HT-29 (cell line): ENCODE measurements at regions not wholly inside any gene's neighbourhood (a gene's known extent, or its start where the extent isn't known, plus 50 kb on each side); places are given as distances from the start of the nearest gene placed in this dataset.

Experiments used
- DNase-seq: peaks from one replicate; pipeline ENCODE4 v3.0.0-alpha.2; 2015; ENCODE audit warnings: low spot score

DNA sequence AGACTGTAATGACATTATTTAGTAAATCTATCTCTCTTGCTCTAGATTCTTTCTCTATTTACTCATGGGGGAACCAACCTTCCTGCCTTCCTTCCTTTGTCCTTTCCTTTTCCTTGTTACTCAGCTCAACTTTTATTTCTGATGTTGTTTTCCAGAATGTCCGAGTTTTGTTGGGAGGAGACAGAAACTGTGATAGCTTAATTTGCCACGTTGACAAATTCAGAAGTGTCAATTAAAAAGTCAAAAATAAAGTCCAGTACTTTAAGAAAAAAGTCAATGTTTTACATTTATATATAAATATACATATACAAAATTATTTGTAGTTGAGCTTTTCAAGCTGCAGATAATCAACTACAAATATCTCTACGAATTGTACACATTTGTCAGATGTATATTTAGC lies 1187.7 kb downstream of the ADGRL3 start:
- DNase-seq, result no peak

DNA sequence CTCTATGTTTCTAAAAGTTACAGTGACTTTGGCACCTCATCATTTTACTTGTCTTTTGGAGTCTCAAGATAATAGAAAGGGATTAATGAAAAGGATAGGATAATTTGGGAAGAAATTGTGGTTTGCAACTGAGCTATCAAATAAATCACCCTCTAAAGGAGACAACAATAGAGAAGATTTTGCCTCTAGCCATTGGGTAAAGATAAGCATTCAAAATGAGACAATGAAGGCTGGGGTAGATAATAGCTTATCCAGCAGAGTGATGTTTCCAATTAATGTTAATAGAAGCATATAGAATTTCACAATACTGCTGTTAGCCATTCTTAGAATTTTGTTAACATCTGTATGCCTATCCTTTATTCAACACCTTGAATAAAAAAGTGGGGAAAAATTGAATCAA lies 1177.6 kb downstream of the ADGRL3 start:
- no peak for DNase-seq

DNA sequence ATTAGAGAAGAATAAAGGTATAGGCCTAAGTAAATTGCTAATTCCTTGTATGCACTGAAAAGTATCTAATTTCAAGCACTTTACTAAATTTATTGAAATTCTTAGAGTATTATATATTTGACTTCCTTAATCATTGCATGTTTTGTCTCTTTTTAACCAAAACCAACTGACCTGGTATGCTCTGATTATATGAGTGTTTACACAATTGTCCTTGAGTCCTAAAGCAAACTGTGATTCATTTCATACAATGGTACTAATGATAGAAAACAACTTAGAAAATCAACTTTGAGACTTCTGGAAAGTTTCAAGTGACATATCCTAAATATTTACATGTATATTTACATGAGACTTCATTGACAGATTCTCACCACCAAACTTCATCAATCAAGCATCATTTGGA lies 1177.1 kb downstream of the ADGRL3 start:
- no peak for DNase-seq

DNA sequence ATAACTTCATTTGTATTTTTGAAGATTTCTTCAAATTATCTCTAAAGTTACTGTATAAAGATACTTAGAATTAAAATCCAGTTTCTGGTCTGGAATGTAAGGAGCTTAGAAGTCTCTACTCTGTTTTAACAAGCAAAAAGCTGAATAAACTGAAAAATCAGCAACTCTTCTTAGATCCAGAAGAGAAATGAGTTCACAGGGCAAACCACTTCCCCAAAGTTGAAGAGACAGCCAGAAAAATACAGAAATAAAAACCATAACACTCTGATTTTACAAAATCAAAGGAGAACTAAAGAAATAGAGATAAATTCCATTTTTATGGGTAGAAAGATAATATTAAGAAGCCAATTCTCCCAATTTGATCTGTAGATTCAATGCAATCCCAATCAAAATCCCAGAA lies 1166.8 kb downstream of the ADGRL3 start:
- DNase-seq, result no peak

DNA sequence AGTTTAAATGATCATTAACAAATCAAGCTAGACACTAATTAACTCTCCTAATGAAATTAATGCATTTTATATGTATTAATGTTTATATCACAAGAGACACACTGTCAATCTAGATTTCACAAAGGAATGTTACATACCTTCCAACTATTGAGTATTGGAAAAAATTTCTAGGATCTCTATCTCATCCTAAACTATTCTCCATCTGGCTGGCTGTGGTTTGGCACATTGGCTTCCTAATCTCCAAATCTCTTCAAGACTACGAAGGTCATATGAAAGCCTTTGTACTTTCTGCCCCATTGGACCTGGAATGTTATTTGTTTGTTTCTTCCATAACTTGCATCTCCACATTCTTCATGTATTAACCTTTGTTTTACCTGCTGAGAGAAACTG lies 1160.0 kb downstream of the ADGRL3 start:
- peak; percentile 8 for DNase-seq

DNA sequence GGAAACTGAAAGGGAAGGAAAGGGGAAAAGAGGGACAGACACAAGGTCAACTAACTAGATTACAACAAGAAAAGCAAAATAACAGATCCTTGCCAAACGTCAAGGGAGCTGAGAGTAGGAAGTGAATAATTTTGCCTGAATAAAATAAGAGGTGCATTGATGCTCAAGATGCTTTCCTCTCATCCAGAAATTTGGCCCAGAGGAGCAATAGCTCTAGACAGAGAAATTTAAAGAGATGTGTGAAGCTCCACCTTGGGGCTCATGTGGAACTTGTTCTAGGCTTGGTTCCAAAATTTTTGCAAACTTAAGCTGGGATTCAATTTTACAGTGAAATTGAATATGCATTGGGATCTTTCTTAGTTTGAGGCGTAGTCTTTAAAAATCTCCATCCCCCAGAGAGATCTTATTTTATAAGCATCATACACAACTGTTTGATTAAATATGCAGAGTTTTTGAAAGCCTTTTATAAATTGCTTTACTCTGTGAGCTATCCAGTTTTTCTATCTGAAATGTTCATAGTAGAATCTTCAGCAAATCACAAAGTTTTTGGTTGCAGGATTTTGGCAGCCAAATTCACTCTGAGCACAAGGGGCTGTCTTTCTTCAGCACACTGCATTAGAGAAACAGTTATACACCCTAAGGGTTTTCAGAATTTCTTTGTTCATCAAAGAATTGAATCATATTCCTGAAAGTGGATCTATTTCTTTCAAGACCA lies 1159.5 kb downstream of the ADGRL3 start:
- DNase-seq, result no peak

DNA sequence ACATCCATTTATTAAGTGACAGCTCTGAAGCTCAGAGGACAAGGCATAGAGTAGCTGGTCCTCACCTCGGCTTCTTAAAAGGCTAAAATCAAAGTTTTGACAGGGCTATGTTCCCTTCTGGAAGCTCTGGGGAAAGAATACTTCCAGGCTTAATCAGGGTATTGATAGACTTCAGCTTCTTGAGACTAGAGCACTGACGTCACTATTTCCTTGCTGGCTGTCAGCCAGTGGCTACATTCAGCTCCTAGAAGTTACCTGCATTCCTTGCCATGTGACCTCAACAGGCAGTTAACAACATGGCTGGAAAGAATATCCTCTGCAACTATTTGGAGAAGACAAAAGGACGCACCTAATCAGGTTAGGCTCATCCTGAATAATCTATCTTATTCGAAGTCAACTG lies 1144.8 kb downstream of the ADGRL3 start:
- DNase-seq, result no peak

DNA sequence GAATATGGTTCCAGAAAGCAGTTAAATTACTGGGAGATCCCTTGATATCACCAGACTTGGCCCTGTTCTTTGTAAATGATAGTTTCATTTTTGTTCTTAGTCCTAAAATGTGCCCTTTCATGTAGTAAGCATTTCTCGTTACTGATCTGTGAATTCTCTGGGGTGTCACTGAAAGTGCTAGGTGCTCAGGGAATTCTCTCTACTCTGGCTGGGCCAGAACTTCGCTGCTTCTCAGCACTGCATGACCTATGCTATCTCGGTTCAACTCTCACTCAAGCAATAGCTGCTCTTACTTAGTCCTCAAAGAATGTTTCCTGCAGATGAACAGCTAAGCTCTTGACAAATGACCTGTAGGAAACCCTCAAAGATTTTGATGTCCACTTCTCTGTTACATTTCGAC lies 1144.3 kb downstream of the ADGRL3 start:
- DNase-seq, result no peak

DNA sequence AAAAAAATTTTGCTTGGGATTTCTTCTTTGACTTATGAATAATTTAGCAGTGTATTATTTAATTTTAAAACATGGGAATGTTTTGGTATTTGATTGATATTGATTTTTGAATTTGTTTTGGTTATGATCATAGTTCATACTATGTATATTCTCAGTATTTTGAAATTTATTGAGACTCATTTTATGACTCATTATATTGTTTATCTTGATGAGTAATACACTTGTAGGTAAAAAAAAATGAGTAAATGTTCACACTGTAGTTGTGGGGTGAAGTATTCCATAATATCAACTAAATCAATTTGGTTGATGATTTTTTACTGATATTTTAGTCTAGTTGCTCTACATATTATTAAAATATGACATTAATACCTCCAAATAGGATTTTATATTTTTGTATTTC lies 1142.2 kb downstream of the ADGRL3 start:
- no peak for DNase-seq

DNA sequence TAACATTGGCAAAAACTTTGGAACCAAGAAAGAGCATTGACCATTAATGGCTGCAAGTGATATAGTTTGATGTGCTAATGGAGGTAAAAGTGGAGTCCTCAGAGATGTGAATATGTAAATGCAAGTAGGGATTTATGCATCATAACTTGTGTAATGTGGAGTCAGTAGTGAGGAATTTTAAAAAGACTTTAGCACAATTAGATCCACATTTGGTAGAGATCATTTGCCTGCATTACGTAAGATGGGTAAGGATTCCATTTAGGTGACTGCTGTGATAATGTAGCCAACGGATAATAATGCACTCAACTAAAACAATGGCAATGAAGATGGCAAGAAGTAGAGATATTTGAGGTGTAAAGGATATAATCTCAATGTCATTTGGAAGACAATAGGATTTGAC lies 1128.4 kb downstream of the ADGRL3 start:
- no peak for DNase-seq

DNA sequence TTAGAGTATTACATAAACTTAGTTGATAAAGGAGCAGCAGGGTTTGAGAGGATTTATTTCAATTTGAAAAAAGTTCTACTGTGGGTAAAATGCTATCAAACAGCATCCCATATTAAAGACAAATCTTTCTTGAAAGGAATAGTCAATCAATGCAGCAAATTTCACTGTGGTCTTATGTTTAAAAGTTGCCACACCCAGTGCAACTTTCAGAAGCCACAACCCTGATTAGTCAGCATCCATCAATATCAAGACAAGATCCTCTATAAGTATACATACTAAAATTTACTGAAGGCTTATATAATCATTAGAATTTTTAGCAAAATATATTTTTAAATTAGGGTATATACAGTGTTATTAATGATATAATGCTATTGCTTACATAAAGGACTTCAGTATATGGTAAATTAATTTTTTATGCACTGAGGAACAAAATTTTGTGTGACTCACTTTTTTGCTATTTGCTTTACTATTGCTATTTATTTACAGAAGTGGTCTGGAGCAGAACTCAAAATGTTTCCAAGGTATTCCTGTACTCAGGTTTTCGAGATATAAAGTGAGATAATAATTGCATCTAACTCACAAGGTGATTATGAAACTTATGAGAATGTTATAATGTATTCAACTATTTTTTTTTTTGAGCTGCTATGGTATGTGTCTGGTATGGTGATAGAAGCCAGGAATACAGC lies 1127.6 kb downstream of the ADGRL3 start:
- no peak for DNase-seq

DNA sequence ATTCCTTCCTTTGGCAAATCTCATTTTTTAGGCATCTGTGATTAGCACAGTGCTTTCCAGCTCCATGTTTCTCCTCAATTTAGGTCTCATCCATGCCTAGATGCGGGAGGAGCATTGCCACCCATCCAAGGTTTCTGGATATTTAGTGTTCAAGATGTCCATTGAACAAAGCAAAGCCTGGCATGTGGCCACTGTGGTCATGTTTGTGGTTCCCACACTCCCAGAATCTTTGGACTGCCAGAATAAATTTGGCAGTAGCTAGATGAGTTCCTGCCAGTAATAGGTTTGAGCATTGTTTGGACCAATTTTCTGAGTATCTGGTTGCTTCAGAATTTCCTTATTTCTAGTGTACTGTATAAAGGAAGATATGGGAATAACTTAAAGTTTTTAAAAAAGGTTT lies 1124.1 kb downstream of the ADGRL3 start:
- DNase-seq, result no peak

DNA sequence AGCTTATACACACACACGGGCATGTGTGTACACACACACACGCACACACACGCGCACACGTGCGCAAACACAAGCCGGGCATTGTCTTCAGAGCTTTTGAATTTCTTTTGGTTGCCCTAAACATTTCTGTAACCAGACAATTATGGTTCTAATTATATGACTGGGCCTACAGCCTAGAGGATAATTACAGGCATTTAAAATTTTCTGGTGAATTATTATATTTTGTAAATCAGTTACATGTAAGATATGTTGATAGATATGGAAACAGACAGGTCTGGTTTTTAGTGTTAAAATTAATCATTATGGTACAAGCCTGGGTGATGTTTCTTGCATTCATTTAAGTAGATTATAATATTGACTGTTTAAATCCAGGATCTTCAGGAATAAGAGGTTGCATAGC lies 1120.5 kb downstream of the ADGRL3 start:
- DNase-seq, result no peak

DNA sequence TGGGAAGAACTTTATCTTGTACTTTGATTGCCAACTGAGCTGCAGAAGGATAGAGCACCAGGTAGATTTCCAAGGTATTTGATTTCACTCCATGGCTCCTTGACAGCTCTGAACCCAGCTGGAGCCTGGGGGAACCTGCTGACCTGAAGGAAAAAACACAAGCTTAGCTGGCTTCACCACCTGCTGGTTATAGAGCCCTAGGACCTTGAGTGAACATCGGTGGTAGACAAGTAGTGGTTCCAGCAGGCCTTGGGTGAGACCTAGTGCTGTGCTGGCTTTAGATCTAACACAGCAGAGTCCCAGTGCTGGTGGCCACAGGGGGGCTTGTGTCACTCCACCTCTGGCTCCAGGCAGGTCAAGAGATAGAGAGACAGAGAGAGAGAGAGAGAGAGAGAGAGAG lies 1102.6 kb downstream of the ADGRL3 start:
- DNase-seq, result no peak

DNA sequence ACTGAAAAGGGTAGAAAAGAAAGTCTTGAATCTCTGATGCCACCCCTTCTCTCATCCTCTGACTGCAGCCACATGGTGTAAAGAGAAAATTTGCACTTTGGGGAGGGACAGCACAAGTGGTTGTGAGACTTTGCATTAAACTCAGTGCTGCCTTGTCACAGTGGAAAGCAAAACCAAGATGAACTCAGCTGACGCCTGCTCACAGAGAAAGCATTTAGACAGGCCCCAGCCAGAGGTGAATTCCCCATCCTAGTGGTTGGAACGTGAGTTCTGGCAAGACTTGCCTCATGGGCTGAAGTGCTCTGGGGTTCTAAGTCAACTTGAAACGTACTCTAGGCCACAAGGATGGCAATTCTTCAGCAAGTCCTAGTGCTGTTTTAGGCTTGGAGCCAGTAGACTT lies 1101.4 kb downstream of the ADGRL3 start:
- DNase-seq, result no peak

DNA sequence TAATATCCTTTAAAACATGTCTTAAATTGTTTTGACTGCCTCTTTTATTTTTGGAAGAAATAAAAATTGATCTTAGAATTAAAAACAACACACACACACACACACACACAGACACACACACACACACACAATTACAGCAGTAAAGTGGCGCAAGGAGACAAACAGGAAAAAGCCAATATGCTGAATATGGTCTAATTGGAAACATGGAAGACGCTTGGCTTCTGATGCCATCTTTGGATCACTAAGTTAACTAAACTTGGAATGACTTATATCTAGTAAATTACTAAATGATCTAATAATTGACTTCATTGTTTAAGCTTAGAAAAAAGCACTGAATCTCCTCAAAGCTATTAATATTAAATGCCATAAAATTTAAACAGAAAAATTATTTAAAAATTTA lies 1093.4 kb downstream of the ADGRL3 start:
- DNase-seq, result no peak

DNA sequence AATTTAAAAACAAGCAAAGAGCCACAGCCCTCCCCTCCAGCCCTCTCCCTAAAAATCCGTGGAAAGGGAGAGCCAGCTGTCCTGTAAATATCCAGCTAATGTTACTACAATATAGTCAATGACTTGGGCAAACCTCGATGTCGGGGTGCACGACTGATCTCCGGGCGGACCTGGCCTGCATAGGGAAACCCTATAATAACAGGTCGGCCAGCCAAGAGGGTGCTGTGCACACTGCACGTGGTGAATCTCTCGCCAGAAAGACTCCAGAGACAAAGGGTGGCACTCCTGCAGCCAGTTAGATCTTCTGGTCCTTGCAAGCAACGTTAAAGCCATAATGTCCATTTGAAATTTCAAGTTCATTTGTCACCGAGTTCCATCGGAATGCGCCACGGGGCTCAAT lies 1092.8 kb downstream of the ADGRL3 start:
- no peak for DNase-seq

DNA sequence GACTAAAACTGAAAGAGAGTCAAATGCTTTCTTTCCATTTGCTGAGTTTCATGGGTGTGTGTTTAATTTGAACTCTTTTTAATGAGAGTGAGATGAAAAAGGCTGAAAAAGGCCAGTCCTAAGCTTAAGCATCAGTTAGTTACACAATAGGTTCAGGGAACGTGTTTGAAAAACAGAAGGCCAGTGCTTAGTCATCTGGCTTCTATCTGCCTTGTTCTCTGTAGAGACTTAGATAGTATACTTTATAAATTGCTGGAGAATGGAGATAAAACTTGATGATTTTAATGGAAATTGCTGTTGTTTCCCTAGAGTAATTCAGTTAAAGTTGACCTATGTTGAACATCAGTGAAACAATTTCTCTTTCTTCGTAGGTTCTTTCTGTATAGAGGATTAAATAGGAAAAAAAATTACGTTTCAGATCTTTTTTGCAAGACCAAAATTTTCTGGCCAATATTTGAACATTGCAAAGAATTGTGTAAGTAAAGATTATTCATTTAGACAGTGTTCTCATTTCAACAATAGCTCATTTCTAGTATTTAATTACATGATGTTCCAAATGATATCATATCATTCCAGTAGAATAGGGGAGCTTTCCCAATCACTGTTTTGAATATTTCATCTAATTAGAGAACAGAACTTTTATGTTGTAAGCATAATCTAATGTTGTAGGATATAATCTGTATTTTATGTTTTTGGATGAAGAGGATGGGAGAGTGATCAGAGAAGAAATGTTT lies 1088.8 kb downstream of the ADGRL3 start:
- no peak for DNase-seq

DNA sequence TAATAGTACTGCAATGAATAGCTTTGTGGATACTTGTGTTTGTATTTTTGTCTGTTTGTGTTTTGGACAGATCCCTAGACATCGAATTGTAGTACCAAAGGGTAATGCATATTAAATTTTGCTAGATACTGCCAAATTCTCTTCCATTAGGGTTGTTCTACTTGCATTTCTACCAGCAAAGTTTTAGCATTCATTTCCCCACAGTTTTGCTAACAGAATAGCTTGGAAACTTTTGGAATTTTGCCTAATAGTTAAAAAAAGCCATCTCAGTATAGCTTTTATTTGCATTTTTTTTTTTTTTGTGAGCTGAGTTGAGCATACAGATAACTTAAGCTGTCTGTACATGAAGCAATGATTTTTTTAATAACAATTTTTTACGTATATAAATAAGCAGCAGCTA lies 1084.9 kb downstream of the ADGRL3 start:
- DNase-seq, result no peak

DNA sequence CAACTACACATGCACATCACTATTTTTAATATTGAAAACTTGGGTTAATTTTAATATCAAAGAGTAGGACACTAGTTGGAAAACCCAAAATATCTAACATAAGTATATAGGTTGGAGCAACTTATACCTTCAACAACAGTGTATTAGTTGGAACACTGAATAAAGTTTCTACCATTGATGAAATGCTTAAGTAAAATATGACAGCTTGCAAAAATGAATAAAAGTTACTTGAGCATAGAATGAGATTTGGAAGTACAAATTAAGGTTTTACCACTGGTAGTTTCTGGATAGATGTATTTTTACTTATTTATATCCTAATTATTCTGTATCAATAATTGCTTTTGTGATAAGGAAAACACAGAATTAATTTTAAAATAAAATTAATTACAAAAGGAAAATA lies 1079.6 kb downstream of the ADGRL3 start:
- DNase-seq, result no peak

DNA sequence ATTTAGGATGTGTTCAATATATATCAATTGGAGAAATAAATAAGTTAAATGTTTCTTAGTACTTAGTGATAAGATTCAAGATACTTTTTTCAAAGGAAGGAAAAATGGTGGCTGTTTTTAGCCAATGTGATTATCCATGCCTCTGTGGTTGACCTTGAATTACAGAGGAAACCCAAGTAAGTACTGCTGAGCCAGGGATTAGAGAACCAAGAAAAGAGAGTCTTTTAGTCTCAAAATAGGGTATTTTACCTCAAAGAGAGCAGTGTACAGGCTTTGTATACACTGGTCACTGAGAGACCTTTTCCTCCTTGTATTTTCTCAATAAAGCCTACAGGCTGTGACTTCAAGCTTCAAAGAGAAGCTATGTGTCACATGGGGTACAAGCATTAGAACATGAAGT lies 1075.3 kb downstream of the ADGRL3 start:
- no peak for DNase-seq

DNA sequence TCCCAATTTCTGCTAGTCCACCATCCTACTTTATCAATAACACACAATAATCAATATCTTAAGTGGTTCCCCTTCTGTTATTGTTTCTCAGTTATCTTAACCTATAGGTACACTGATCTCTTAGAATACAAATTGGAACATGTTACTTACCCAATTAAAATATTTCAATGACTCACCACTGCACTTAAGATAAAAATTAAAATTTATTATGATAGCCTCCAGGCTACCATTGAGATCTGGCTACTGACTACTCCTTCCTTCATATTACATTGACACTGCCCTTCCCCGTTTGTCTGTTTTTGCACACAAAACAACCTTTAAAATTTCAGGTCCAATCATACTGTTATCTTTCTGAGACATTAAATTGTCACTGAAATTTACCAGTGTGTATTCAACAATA lies 1074.7 kb downstream of the ADGRL3 start:
- no peak for DNase-seq

DNA sequence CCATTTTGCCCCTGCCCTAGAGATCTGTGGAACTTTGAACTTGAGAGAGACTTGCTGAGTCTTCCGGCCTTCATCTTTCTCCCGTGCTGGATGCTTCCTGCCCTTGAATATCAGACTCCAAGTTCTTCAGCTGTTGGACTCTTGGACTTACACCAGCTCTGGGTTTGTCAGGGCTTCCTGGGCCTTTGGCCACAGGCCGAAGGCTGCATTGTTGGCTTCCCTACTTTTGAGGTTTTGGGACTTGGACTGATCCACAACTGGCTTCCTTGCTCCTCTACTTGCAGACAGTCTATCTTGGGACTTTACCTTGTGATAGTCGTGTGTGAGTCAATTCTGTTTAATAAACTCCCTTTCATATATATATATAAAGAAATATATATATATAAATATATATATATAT lies 1071.0 kb downstream of the ADGRL3 start:
- no peak for DNase-seq
